Colonic mucosa (tissue), 4 donors: ENCODE measurements at regions not wholly inside any gene's neighbourhood (a gene's known extent, or its start where the extent isn't known, plus 50 kb on each side); places are given as distances from the start of the nearest gene placed in this dataset.

Experiments used
- DNase-seq: peaks from one replicate; pipeline ENCODE4 v3.0.0-alpha.2; 2020
- H3K27ac ChIP-seq: fragments of 200-600 bp; one replicate; pipeline ENCODE4 v1.8.0; 2021
- H3K27me3 ChIP-seq: fragments of 200-600 bp; one replicate; pipeline ENCODE4 v1.8.0; 2021
- H3K36me3 ChIP-seq: fragments of 200-600 bp; one replicate; pipeline ENCODE4 v1.8.0; 2021
- H3K4me1 ChIP-seq: fragments of 200-600 bp; one replicate; pipeline ENCODE4 v1.8.0; 2021; ENCODE audit warnings: mild to moderate bottlenecking
- H3K4me3 ChIP-seq: fragments of 200-600 bp; one replicate; pipeline ENCODE4 v1.8.0; 2021
- H3K9ac ChIP-seq, 2 donors: one replicate each; pipeline ENCODE4 v1.7.0; 2013; ENCODE audit warnings: control low read depth in 2 of 2, low read depth in 2 of 2, low read length in 2 of 2
- H3K9me3 ChIP-seq: fragments of 200-600 bp; one replicate; pipeline ENCODE4 v1.8.0; 2021
- CTCF ChIP-seq: fragments of 200-600 bp; IDR thresholded peaks from one replicate; pipeline ENCODE4 v1.8.0; 2022; ENCODE audit warnings: antibody characterized with exemption, mild to moderate bottlenecking
- intact Hi-C: fragments of 100-400 bp; cut with DNase I; formaldehyde crosslinking; loops from one replicate; pipeline ENCODE4 v1.14.1; 2022
- donor health status: healthy.
- donor health status: DM: no; HTN: no; CAD: no.
- donor health status: DM: no; HTN: no; CAD: no.

GRCh38 chr2:147525819-147526489 lies 318.9 kb upstream of the ACVR2A start:
- no peaks in the 10 kb centered on the region for H3K4me1 ChIP-seq
- no peaks in the 10 kb centered on the region for H3K36me3 ChIP-seq
- H3K4me3 ChIP-seq = no peak overlapping the region
- H3K27ac ChIP-seq = no peak overlapping the region
- H3K9me3 ChIP-seq = no peaks in the 10 kb centered on the region
- no peak overlapping the region for H3K9ac ChIP-seq
- TF ChIP-seq CTCF = no peak
- intact Hi-C loops = no loop called here
- DNase-seq = no peak
- no peaks in the 10 kb centered on the region for H3K27me3 ChIP-seq

- Histone ChIP-seq H3K36me3 (no peaks in the 10 kb centered on the region), H3K27ac (no peak overlapping the region), H3K9me3 (no peaks in the 10 kb centered on the region), H3K9ac (no peak overlapping the region), H3K27me3 (no peaks in the 10 kb centered on the region), H3K4me3 (no peak overlapping the region), H3K4me1 (no peaks in the 10 kb centered on the region)
- DNase-seq = no peak
- TF ChIP-seq CTCF = no peak
- intact Hi-C loops = no loop called here
These were observed 319.9 kb upstream of the ACVR2A start for GRCh38 chr2:147524912-147525311.

GRCh38 chr2:147523415-147523814 lies 321.4 kb upstream of the ACVR2A start:
- no peak for DNase-seq
- intact Hi-C loops = no loop called here

GRCh38 chr2:147521936-147522335 lies 322.9 kb upstream of the ACVR2A start:
- H3K27ac ChIP-seq = no peak overlapping the region
- no peaks in the 10 kb centered on the region for H3K27me3 ChIP-seq
- H3K9me3 ChIP-seq = no peaks in the 10 kb centered on the region
- no peak for TF ChIP-seq CTCF
- no peak overlapping the region for H3K4me3 ChIP-seq
- no peak for DNase-seq
- H3K36me3 ChIP-seq = no peaks in the 10 kb centered on the region
- intact Hi-C loops = no loop called here
- H3K4me1 ChIP-seq = no peaks in the 10 kb centered on the region
- H3K9ac ChIP-seq = no peak overlapping the region

More at GRCh38 chr2:147523415-147523814, 321.4 kb upstream of the ACVR2A start:
- no peaks in the 10 kb centered on the region for H3K4me1 ChIP-seq
- H3K9ac ChIP-seq = no peak overlapping the region
- no peaks in the 10 kb centered on the region for H3K27me3 ChIP-seq
- no peak overlapping the region for H3K27ac ChIP-seq
- no peaks in the 10 kb centered on the region for H3K36me3 ChIP-seq
- no peaks in the 10 kb centered on the region for H3K9me3 ChIP-seq
- H3K4me3 ChIP-seq = no peak overlapping the region
- no peak for TF ChIP-seq CTCF

GRCh38 chr2:147520817-147521216 lies 324.0 kb upstream of the ACVR2A start:
- intact Hi-C loops = no loop called here
- Histone ChIP-seq H3K36me3 (no peaks in the 10 kb centered on the region), H3K4me1 (no peaks in the 10 kb centered on the region), H3K27ac (no peak overlapping the region), H3K9ac (no peak overlapping the region), H3K9me3 (no peaks in the 10 kb centered on the region), H3K27me3 (no peaks in the 10 kb centered on the region), H3K4me3 (no peak overlapping the region)
- TF ChIP-seq CTCF = no peak
- no peak for DNase-seq
